ENCODE measurements at regions not wholly inside any gene's neighbourhood (a gene's known extent, or its start where the extent isn't known, plus 50 kb on each side); places are given as distances from the start of the nearest gene placed in this dataset.

DNA sequence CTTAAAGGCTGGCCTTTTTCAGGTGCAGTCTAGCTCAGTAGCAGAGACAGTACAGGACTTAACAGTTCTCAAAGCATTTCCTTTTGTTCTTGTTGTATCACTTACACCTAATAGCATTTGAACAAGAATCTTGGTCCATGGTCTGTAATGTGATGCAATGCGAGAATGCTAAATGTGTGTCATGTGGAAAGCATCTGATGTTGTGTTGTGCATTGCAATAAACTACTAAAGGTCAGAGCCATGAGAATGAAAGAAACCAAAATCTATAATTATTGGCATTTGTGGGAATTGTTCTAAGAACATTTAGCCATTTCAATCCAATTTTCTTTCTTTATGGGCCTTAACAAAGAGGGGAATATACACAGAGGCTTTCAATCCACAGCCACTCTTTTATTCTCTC, 324.5 kb upstream of the ROBO2 start:
- H3K27ac Mint-ChIP-seq, result no peak overlapping the region
- DNase-seq, result no peak
- no peaks in the 10 kb centered on the region for H3K4me1 Mint-ChIP-seq
- H3K27me3 Mint-ChIP-seq, result no peaks in the 10 kb centered on the region
- H3K9me3 Mint-ChIP-seq, result peaks cover 3% of the 10 kb centered on the region
- H3K36me3 Mint-ChIP-seq, result no peaks in the 10 kb centered on the region
- no peak overlapping the region for H3K4me3 Mint-ChIP-seq

DNA sequence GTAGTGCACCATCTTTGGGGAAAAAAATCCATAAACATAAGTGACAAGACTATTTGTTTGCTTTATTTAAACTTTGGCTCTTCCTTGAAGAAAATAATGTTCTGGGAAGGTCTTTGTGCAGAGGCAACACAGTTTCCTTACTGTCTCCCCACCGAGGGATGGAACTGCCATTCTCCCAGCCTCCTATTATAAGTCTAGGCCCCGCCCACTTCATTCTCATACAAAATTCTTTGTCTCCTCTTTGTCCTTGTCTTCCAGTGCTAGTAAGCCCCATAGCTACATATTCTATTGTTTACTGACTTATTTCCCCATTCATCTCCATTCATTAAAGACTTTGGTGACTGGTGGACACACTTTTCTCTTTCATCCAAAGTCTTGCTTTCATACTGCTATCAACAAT, 316.5 kb upstream of the ROBO2 start:
- Mint-ChIP-seq H3K4me3 (no peak overlapping the region), H3K9me3 (peaks cover 6% of the 10 kb centered on the region), H3K4me1 (no peaks in the 10 kb centered on the region), H3K27ac (no peak overlapping the region), H3K27me3 (no peaks in the 10 kb centered on the region), H3K36me3 (no peaks in the 10 kb centered on the region)
- DNase-seq, result no peak

DNA sequence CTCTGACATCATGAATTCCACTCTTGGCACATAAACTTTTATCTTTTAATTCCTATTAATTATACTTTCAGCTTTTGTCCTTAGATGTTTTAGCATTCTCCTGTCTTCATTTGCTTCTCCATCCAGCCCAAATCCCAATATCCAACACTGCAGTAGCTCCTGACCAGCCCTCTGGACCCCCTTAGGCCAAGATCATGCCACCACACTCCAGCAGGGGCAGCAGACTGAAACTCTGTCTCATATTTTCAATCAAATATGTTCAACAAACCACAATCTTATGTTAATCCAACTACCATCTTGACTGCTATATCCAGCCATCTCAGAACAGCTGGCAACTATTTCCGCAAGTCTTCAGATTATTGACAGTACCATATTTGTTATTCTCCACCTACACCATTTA, 315.8 kb upstream of the ROBO2 start:
- no peaks in the 10 kb centered on the region for H3K4me1 Mint-ChIP-seq
- DNase-seq, result no peak
- peaks cover 8% of the 10 kb centered on the region for H3K9me3 Mint-ChIP-seq
- H3K36me3 Mint-ChIP-seq, result no peaks in the 10 kb centered on the region
- H3K27ac Mint-ChIP-seq, result no peak overlapping the region
- H3K27me3 Mint-ChIP-seq, result no peaks in the 10 kb centered on the region
- no peak overlapping the region for H3K4me3 Mint-ChIP-seq

DNA sequence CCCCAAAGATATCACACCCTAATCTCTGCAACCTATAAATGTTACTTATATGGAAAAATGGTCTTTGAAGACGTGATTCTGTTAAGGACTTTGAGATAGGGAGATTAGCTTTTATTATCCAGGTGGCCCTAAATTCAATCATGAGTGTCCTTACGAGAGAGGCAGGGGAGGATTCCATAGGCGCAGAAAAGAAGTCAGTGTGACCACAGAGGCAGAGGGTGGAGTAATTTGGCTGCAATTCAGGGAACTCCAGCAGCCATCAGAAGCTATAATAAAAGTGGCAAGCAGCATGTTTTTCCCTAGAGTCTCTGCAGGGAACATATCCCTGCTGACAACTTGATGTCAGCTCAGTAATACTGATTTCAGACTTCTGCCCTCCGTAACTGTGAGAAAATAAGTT, 315.2 kb upstream of the ROBO2 start:
- Mint-ChIP-seq H3K4me3 (no peak overlapping the region), H3K9me3 (peaks cover 8% of the 10 kb centered on the region), H3K4me1 (no peaks in the 10 kb centered on the region), H3K27me3 (no peaks in the 10 kb centered on the region), H3K36me3 (no peaks in the 10 kb centered on the region), H3K27ac (no peak overlapping the region)
- DNase-seq, result no peak

DNA sequence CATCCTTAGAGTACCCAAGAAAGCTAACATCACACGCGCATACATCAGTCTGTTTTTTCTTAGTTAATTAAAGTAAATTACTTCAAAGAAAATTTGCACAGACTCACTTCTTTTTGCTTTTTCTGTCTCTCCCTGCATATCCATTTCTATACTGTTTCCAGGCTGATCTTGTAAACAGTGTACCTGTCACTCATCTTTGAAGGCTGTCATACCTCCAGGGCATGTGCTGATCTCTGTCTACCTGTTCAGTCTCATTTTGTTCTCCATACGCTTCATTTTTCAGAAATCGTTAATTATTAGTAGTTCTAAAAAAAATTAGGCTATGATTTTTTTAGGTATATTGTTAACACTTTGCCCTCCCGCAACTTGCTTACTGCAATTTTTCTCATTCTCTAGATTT, 313.9 kb upstream of the ROBO2 start:
- no peak overlapping the region for H3K27ac Mint-ChIP-seq
- no peaks in the 10 kb centered on the region for H3K36me3 Mint-ChIP-seq
- no peak overlapping the region for H3K4me3 Mint-ChIP-seq
- DNase-seq, result no peak
- H3K9me3 Mint-ChIP-seq, result peaks cover 9% of the 10 kb centered on the region
- no peaks in the 10 kb centered on the region for H3K27me3 Mint-ChIP-seq
- H3K4me1 Mint-ChIP-seq, result no peaks in the 10 kb centered on the region

DNA sequence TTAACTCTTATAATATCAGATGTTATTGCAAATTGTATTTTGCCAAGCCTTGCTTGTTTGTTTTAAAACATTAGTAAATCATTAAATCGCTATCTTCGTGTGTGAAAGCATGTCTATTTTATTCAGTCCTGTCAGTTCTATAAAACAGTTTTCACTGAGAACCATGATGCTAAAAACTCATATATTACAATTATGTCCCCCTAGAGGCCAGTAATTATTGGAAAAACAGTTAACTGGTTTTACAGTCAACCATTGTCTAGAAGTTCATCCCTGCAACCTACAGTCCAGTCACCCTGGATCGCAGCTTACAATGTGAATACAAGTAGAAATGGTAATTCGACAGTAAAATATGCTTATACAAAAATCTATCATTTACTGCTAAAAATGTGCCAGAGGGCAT, 311.5 kb upstream of the ROBO2 start:
- Mint-ChIP-seq H3K4me3 (no peak overlapping the region), H3K36me3 (no peaks in the 10 kb centered on the region), H3K4me1 (no peaks in the 10 kb centered on the region), H3K27ac (no peak overlapping the region), H3K27me3 (no peaks in the 10 kb centered on the region), H3K9me3 (peaks cover 10% of the 10 kb centered on the region)
- DNase-seq, result no peak

DNA sequence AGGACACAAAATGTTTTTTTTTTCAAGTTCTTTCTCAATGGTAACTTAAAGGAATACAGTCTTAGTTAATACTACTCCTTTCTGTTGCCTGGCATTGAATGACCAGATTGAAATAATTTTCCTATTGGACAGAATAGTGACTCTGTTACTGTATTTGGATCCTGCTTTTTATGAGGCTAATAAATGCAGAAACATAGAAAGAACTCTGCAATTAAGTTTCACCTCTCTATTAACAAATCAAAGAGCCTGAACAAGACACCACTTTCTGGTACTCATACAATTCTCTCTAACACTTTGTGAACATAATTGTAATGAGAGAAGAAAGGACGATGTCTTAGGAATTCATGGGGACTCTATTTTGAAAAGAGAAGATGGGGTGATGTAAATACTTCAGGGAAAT, 308.4 kb upstream of the ROBO2 start:
- H3K27ac Mint-ChIP-seq, result no peak overlapping the region
- H3K36me3 Mint-ChIP-seq, result no peaks in the 10 kb centered on the region
- no peak for DNase-seq
- no peak overlapping the region for H3K4me3 Mint-ChIP-seq
- H3K9me3 Mint-ChIP-seq, result peaks cover 6% of the 10 kb centered on the region
- no peaks in the 10 kb centered on the region for H3K27me3 Mint-ChIP-seq
- H3K4me1 Mint-ChIP-seq, result no peaks in the 10 kb centered on the region

DNA sequence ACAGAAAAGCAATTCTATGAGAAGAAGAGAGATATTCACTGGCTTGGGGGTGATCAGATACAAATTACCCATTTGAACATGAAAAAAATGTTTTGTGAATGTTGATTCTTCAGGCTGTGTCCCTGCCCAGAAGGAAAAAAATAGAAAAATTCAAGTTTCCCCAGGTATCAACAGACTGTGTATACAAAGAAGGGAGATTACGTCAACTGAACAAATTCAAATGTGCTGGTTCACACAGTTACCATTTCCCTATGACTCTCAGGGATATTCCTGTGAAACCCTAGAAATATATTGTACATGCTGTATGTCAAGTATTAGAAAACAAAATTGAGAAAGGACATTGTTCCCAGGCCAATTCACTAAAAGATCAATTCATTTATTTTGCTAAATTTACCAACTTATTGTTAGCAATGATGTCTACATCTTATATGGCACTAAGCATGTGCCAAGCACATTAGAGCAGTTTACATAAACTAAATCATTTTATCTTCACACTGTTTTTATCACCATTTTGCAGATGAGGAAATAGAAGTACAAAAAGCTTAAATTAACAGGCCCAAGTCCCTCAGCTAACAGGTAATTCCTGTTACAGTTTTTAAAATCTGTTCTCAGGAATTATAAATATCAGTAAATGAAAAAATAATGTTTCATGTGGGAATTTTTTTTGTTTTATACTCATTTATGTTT, 306.7 kb upstream of the ROBO2 start:
- Mint-ChIP-seq H3K9me3 (peaks cover 6% of the 10 kb centered on the region), H3K4me3 (no peak overlapping the region), H3K27me3 (no peaks in the 10 kb centered on the region), H3K36me3 (no peaks in the 10 kb centered on the region), H3K27ac (no peak overlapping the region), H3K4me1 (no peaks in the 10 kb centered on the region)
- no peak for DNase-seq

DNA sequence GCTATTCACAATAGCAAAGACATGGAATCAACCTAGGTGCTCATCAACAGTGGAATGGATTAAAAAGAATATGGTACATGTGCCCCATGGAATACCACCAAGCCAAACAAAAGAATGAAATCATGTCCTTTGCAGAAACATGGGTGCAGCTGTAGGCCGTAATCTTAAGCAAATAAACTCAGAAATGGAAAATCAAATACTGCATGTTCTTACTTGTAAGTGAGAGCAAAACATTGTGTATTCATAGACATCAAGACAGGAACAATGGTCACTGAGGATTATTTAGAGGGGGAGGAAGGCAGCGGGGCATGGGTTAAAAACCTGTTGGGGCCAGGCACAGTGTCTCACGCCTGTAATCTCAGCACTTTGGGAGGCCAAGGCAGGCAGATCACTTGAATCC, 304.7 kb upstream of the ROBO2 start:
- Mint-ChIP-seq H3K36me3 (no peaks in the 10 kb centered on the region), H3K9me3 (peaks cover 11% of the 10 kb centered on the region), H3K27me3 (no peaks in the 10 kb centered on the region), H3K4me1 (no peaks in the 10 kb centered on the region), H3K4me3 (no peak overlapping the region), H3K27ac (no peak overlapping the region)
- DNase-seq, result no peak

DNA sequence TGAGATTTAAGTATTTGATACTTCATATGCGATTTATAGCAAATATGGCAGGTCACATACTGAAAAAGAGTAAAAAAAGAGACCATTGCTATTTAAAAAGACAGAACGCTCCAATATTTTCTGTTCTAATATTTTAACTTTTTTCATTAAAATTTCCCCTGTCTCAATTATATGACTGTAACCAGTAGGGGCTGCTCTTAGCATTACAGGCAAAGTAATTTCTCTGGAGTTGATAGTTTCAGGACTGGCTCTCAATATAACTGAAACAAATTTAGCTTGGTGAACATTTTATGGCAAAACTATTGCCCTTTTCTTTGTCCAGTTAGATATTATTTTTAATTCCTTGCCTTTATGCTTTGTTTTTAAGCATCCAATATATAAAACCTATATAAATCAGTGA, 286.3 kb upstream of the ROBO2 start:
- no peak overlapping the region for H3K4me3 Mint-ChIP-seq
- no peak for DNase-seq
- H3K4me1 Mint-ChIP-seq, result no peaks in the 10 kb centered on the region
- H3K36me3 Mint-ChIP-seq, result no peaks in the 10 kb centered on the region
- no peak overlapping the region for H3K27ac Mint-ChIP-seq
- no peaks in the 10 kb centered on the region for H3K27me3 Mint-ChIP-seq
- H3K9me3 Mint-ChIP-seq, result peaks cover 8% of the 10 kb centered on the region

DNA sequence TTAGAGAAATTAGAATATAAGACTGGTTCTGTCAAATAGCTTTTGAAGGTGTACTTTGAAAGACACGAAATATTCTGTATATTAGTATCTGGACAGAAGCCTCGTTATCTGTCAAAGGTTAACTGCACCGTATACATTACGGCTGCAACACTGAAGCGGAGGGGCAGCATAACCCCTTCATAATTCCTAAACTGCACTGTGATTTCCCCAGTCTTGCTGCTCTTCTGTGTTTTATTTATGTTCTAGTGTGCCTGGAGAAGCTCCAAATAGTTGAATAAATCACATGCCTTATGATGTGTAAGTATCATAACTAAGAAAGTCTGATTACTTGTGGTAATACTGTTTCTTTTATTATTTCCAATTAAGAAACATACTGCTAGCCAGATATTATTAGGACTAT, 285.7 kb upstream of the ROBO2 start:
- Mint-ChIP-seq H3K27me3 (no peaks in the 10 kb centered on the region), H3K4me1 (no peaks in the 10 kb centered on the region), H3K4me3 (no peak overlapping the region), H3K27ac (no peak overlapping the region), H3K9me3 (peaks cover 8% of the 10 kb centered on the region), H3K36me3 (no peaks in the 10 kb centered on the region)
- no peak for DNase-seq

DNA sequence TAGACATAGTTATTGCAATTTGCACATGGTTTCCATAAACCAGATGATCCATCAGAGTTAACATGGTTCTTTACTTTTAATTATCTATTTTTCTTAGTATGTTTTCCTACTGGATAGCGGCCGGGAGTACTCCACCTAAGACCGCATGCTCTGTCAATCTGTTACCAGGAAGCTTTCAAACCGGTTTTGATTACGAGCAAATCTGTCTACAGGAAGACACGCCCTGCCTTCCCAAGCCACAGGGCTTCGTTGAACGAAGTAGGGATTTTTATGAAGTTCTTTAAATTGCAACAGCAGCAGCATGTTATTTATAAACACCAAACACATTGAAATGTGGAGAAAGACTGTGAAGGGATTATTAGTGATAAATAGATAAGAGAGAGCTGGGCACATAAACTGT, 283.3 kb upstream of the ROBO2 start:
- Mint-ChIP-seq H3K36me3 (no peaks in the 10 kb centered on the region), H3K27ac (no peak overlapping the region), H3K9me3 (peaks cover 7% of the 10 kb centered on the region), H3K27me3 (no peaks in the 10 kb centered on the region), H3K4me3 (no peak overlapping the region), H3K4me1 (no peaks in the 10 kb centered on the region)
- no peak for DNase-seq

DNA sequence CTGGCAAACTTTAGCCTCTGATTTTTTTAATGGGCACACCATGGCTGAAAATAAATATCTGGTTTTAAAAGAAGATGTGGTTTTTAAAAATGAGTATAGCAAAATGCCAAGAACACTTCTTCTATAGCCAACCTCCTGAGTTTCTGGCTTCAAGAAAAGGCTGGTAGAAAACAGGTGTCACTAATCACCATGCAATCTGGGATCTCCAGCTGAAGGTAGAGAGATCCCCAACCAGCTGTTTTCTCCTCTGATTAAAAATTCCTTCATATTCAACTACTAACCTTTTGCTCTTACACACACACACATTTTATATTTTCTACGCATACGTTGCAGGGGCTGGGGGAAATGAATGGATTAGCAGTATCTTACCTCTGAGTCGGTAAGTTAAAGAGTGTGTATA, 279.6 kb upstream of the ROBO2 start:
- Mint-ChIP-seq H3K27me3 (no peaks in the 10 kb centered on the region), H3K4me3 (no peak overlapping the region), H3K27ac (no peak overlapping the region), H3K4me1 (no peaks in the 10 kb centered on the region), H3K9me3 (peaks cover 9% of the 10 kb centered on the region), H3K36me3 (no peaks in the 10 kb centered on the region)
- DNase-seq, result no peak

DNA sequence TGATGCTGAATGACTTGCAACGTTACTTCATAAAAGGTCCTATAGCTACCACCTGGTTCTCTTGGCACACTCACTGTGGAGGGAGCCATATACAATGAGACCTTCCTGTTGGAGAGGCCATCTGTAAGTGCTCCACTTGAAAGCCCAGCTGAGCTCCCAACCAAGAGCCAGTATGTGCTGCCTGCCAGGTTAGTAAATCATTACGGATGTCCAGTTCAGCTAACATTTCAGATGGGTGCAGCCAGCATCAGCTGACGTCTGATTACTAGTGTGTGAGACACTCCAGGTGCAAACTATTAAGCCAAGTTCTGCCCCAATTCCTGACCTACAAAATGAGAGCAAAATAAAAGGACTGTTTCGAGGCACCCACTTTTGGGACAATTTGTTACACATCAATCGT, 274.4 kb upstream of the ROBO2 start:
- H3K4me3 Mint-ChIP-seq, result no peak overlapping the region
- H3K27me3 Mint-ChIP-seq, result no peaks in the 10 kb centered on the region
- no peaks in the 10 kb centered on the region for H3K4me1 Mint-ChIP-seq
- peaks cover 10% of the 10 kb centered on the region for H3K9me3 Mint-ChIP-seq
- H3K36me3 Mint-ChIP-seq, result no peaks in the 10 kb centered on the region
- DNase-seq, result no peak
- no peak overlapping the region for H3K27ac Mint-ChIP-seq

DNA sequence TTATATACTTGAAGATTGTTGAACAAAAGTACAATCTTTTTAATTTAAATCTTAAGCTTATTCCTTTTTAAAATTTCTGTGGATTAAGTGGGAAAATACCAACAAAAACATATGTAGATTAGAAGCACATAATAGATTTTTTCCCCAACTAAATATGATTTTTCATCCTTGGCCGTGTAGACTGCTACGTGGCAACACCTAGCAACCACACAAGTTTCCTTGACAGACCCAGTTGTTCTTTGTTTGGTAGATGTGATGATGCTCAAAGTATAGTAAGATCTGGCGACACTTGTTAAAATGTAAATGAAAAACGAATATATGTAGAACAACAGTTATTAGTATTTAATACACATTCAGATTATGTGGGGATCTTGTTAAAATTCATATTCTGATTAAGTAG, 271.0 kb upstream of the ROBO2 start:
- no peaks in the 10 kb centered on the region for H3K4me1 Mint-ChIP-seq
- no peaks in the 10 kb centered on the region for H3K27me3 Mint-ChIP-seq

DNA sequence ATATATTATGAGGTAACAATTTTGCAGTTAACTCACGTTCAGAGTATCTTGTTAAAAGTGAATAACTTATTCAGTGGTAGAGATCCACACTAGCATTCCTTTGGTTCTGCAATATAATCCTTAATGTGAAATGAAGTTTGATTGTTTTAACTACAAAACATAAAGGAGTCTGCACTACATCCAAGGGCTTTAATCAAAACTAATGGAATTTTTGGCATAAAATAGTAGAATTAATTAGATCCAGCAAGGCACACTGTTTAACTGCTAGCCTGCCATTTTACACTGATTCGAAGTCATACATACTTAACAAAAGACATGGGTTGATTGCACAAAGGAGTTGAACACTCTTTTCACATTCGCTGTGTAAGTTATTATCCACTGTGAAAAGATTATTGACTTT, 263.0 kb upstream of the ROBO2 start:
- H3K36me3 Mint-ChIP-seq, result no peaks in the 10 kb centered on the region
- no peaks in the 10 kb centered on the region for H3K27me3 Mint-ChIP-seq
- DNase-seq, result no peak
- no peak overlapping the region for H3K27ac Mint-ChIP-seq
- H3K4me3 Mint-ChIP-seq, result no peak overlapping the region
- H3K4me1 Mint-ChIP-seq, result no peaks in the 10 kb centered on the region
- H3K9me3 Mint-ChIP-seq, result peaks cover 11% of the 10 kb centered on the region

More for the DNA sequence above, 271.0 kb upstream of the ROBO2 start:
- no peak for DNase-seq
- Mint-ChIP-seq H3K9me3 (peaks cover 8% of the 10 kb centered on the region), H3K27ac (no peak overlapping the region), H3K36me3 (no peaks in the 10 kb centered on the region), H3K4me3 (no peak overlapping the region)

DNA sequence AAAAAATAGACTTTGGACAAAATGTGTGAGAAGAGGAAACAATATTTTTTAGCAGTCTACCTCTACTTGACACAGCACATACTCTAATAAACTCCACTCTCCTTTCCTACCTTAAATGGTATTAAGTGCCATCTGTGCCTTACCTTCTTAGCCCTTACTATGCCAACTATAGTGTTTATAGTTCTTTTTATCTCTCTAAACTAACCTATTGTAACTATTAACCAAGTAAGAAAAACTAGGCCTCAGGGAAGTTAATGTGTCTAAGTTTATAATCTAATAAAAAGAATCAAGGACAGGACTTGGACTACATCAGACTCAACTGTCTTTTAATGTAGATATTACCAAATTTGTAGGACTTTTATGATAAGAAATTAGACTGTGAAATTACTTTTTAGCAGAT, 251.7 kb upstream of the ROBO2 start:
- Mint-ChIP-seq H3K4me3 (no peak overlapping the region), H3K27ac (no peak overlapping the region), H3K9me3 (peaks cover 7% of the 10 kb centered on the region), H3K27me3 (no peaks in the 10 kb centered on the region), H3K36me3 (no peaks in the 10 kb centered on the region), H3K4me1 (no peaks in the 10 kb centered on the region)
- DNase-seq, result no peak
